OCI-LY7 (cell line): ENCODE measurements at regions not wholly inside any gene's neighbourhood (a gene's known extent, or its start where the extent isn't known, plus 50 kb on each side); places are given as distances from the start of the nearest gene placed in this dataset.

Experiments used
- CTCF ChIP-seq: fragments of 200-600 bp; sonication (generic); conservative IDR thresholded peaks from 2 replicates; pipeline ENCODE4 v1.5.1; 2014; ENCODE audit warnings: mild to moderate bottlenecking, antibody characterized with exemption, low read length, moderate library complexity, mixed read lengths
- EZH2phosphoT487 ChIP-seq: fragments of 200-600 bp; sonication (generic); IDR thresholded peaks from 2 replicates; pipeline ENCODE4 v1.6.1; 2018; ENCODE audit warnings: low read depth, borderline replicate concordance, mild to moderate bottlenecking, mixed run types, antibody characterized with exemption, low read length, moderate library complexity, mixed read lengths

DNA sequence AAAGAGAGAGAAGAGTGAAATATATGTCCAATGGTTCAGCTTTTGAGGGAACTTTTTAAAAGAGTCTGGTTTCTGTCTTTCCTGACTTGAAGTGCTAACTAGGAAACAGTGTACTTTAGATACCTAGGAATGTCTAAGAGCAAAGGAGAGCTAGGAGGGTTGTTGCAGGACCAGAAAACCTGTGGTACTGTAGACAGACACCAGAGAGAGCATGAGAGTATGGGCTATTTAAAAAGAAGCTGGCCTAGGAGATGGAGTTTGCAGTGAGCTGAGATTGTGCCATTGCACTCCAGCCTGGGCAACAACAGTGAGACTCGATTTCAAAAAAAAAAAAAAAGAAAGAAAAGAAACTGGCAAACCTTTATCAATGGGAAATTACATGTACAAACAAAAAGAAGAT is 223.9 kb downstream of the FAT4 start:
- TF ChIP-seq CTCF (no peak), EZH2phosphoT487 (no peak)
